Cardiac septum (tissue), 1 donor: ENCODE measurements at regions not wholly inside any gene's neighbourhood (a gene's known extent, or its start where the extent isn't known, plus 50 kb on each side); places are given as distances from the start of the nearest gene placed in this dataset.
"Not testable (repeated sequence)": the region's sequence is repeated elsewhere in the genome, so short reads cannot be mapped to it uniquely, and the experiment has no call there.

Experiments used
- DNase-seq: peaks from one replicate; pipeline ENCODE4 v3.0.0-alpha.2; 2020; ENCODE audit warnings: low spot score
- intact Hi-C: fragments of 100-400 bp; cut with DNase I; formaldehyde crosslinking; loops from one replicate; pipeline ENCODE4 v1.14.0; 2022
- donor health status: DM: no; HTN: no; CAD: no.

GRCh38 chr4:148845609-148846008 lies 403.4 kb upstream of the NR3C2 start:
- intact Hi-C loops, result no loop called here

GRCh38 chr4:148843625-148844024 lies 401.4 kb upstream of the NR3C2 start:
- intact Hi-C loops, result no loop called here
- no peak for DNase-seq

More at GRCh38 chr4:148845609-148846008, 403.4 kb upstream of the NR3C2 start:
- DNase-seq, result no peak

- DNase-seq, result no peak
- intact Hi-C loops, result no loop called here
Observed at GRCh38 chr4:148842843-148843242, 400.6 kb upstream of the NR3C2 start.

- DNase-seq, intact Hi-C loops: not testable (repeated sequence)
Observed at GRCh38 chr4:148837571-148837970, 395.4 kb upstream of the NR3C2 start.

- intact Hi-C loops, result no loop called here
- DNase-seq, result no peak
Observed at GRCh38 chr4:148834804-148835631, 392.8 kb upstream of the NR3C2 start.

GRCh38 chr4:148831945-148832344 lies 389.7 kb upstream of the NR3C2 start:
- DNase-seq, result no peak

GRCh38 chr4:148828291-148828690 lies 386.1 kb upstream of the NR3C2 start:
- no peak for DNase-seq
- intact Hi-C loops, result no loop called here

More at GRCh38 chr4:148831945-148832344, 389.7 kb upstream of the NR3C2 start:
- intact Hi-C loops, result no loop called here

- intact Hi-C loops, result no loop called here
- no peak for DNase-seq
Observed at GRCh38 chr4:148827781-148828180, 385.6 kb upstream of the NR3C2 start.

GRCh38 chr4:148823419-148823769 lies 381.2 kb upstream of the NR3C2 start:
- intact Hi-C loops, result no loop called here
- no peak for DNase-seq

GRCh38 chr4:148822572-148823418 lies 380.6 kb upstream of the NR3C2 start:
- no peak for DNase-seq
- intact Hi-C loops, result no loop called here

- no peak for DNase-seq
- intact Hi-C loops, result no loop called here
Observed at GRCh38 chr4:148814030-148814429, 371.8 kb upstream of the NR3C2 start.

GRCh38 chr4:148813289-148813688 lies 371.1 kb upstream of the NR3C2 start:
- intact Hi-C loops, result no loop called here
- DNase-seq, result no peak

GRCh38 chr4:148812101-148812500 lies 369.9 kb upstream of the NR3C2 start:
- intact Hi-C loops, result no loop called here
- DNase-seq, result no peak

GRCh38 chr4:148810461-148810860 lies 368.2 kb upstream of the NR3C2 start:
- DNase-seq, result no peak
- intact Hi-C loops, result no loop called here

GRCh38 chr4:148808416-148808815 lies 366.2 kb upstream of the NR3C2 start:
- intact Hi-C loops, result no loop called here
- DNase-seq, result no peak

- intact Hi-C loops, result no loop called here
- DNase-seq, result no peak
Observed at GRCh38 chr4:148800940-148801339, 358.7 kb upstream of the NR3C2 start.

- intact Hi-C loops, result no loop called here
- no peak for DNase-seq
Observed at GRCh38 chr4:148800336-148800885, 358.2 kb upstream of the NR3C2 start.

- no peak for DNase-seq
- intact Hi-C loops, result no loop called here
Observed at GRCh38 chr4:148795156-148795864, 353.1 kb upstream of the NR3C2 start.

- intact Hi-C loops, result no loop called here
- DNase-seq, result no peak
Observed at GRCh38 chr4:148793221-148793620, 351.0 kb upstream of the NR3C2 start.

- no peak for DNase-seq
- intact Hi-C loops, result no loop called here
Observed at GRCh38 chr4:148790691-148791090, 348.5 kb upstream of the NR3C2 start.
